Nucleus accumbens (tissue), 56 donors: ENCODE measurements at regions not wholly inside any gene's neighbourhood (a gene's known extent, or its start where the extent isn't known, plus 50 kb on each side); places are given as distances from the start of the nearest gene placed in this dataset.
"Not testable (repeated sequence)": the region's sequence is repeated elsewhere in the genome, so short reads cannot be mapped to it uniquely, and the experiment has no call there.

Experiments used
- DNase-seq, 56 donors: peaks; one replicate each; lab custom pipeline; 2025; lab: John Stamatoyannopoulos, UW

- DNase-seq = no peak
Observed at GRCh38 chr18:57956491-57956890, 87.5 kb upstream of the NEDD4L start.

- DNase-seq = no peak
Observed at GRCh38 chr18:57954935-57955334, 89.1 kb upstream of the NEDD4L start.

GRCh38 chr18:57953883-57954282 is 90.1 kb upstream of the NEDD4L start:
- no peak for DNase-seq

GRCh38 chr18:57951999-57952774 is 91.8 kb upstream of the NEDD4L start:
- DNase-seq = no peak

- DNase-seq = no peak
Observed at GRCh38 chr18:57951117-57951796, 92.8 kb upstream of the NEDD4L start.

GRCh38 chr18:57950542-57950941 is 93.5 kb upstream of the NEDD4L start:
- DNase-seq = no peak

- DNase-seq = not testable (repeated sequence)
Observed at GRCh38 chr18:57949335-57949734, 94.7 kb upstream of the NEDD4L start.

- DNase-seq = no peak
Observed at GRCh38 chr18:57947117-57947516, 96.9 kb upstream of the NEDD4L start.

- no peak for DNase-seq
Observed at GRCh38 chr18:57943723-57944122, 100.3 kb upstream of the NEDD4L start.

GRCh38 chr18:57942493-57942892 is 101.5 kb upstream of the NEDD4L start:
- DNase-seq = no peak

- DNase-seq = no peak
Observed at GRCh38 chr18:57941841-57942489, 102.1 kb upstream of the NEDD4L start.

- no peak for DNase-seq
Observed at GRCh38 chr18:57940166-57940660, 103.8 kb upstream of the NEDD4L start.

GRCh38 chr18:57934375-57934774 is 109.7 kb upstream of the NEDD4L start:
- not testable (repeated sequence) for DNase-seq

GRCh38 chr18:57931038-57931437 is 113.0 kb upstream of the NEDD4L start:
- no peak for DNase-seq

- no peak for DNase-seq
Observed at GRCh38 chr18:57930476-57930875, 113.5 kb upstream of the NEDD4L start.

- no peak for DNase-seq
Observed at GRCh38 chr18:57929922-57930321, 114.1 kb upstream of the NEDD4L start.

- DNase-seq = no peak
Observed at GRCh38 chr18:57928466-57928865, 115.6 kb upstream of the NEDD4L start.

- DNase-seq = no peak
Observed at GRCh38 chr18:57927511-57927910, 116.5 kb upstream of the NEDD4L start.

- DNase-seq = no peak
Observed at GRCh38 chr18:57925706-57926105, 118.3 kb upstream of the NEDD4L start.

GRCh38 chr18:57923611-57924010 is 120.4 kb upstream of the NEDD4L start:
- DNase-seq = no peak

- DNase-seq = no peak
Observed at GRCh38 chr18:57922885-57923284, 119.8 kb upstream of the ATP8B1 start.
